Endothelial cell of umbilical vein (primary cell): ENCODE measurements at regions not wholly inside any gene's neighbourhood (a gene's known extent, or its start where the extent isn't known, plus 50 kb on each side); places are given as distances from the start of the nearest gene placed in this dataset.

Experiments used
- BruUV-seq: library from RNA; stranded (reverse); fragments of 400-500 nt; replicated peaks from 2 replicates; lab custom pipeline; 2021; lab: Mats Ljungman, UMichigan
- CTCF ChIA-PET: fragments of 300-600, 350-600 bp; sonication (Branson Sonifier 250); formaldehyde crosslinking; loops from one replicate; lab custom pipeline; 2021; ENCODE audit warnings: antibody characterized with exemption, inconsistent platforms; lab: Charles Lee
- POLR2A ChIA-PET: fragments of 300-600, 350-600 bp; sonication (Branson Sonifier 250); formaldehyde crosslinking; loops from one replicate; lab custom pipeline; 2021; ENCODE audit warnings: antibody characterized with exemption, inconsistent platforms; lab: Charles Lee
- DNase-seq: peaks from one replicate; pipeline ENCODE4 v3.0.0-alpha.2; 2011; ENCODE audit warnings: low read depth, low spot score
- FAIRE-seq: peaks from 2 replicates; lab custom pipeline; 2011; peaks lifted over from hg19 to GRCh38; lab: Jason Lieb, UNC
- H2AFZ ChIP-seq: 2 replicates; pipeline ENCODE4 v1.6.0; 2012; ENCODE audit warnings: low read depth, low read length, control low read depth, inconsistent platforms
- H3K27ac ChIP-seq: 2 replicates; pipeline ENCODE4 v1.5.1; 2011; ENCODE audit warnings: low read depth, mild to moderate bottlenecking, control low read depth, low read length, moderate library complexity; ENCODE audit not compliant: insufficient read depth
- H3K27me3 ChIP-seq, 2 experiments: 2 replicates each; pipeline versions ENCODE4 v1.6.0 to v1.6.1; 2011; ENCODE audit warnings: low read length in 2 of 2, mixed read lengths in 1 of 2; ENCODE audit not compliant: control insufficient read depth in 2 of 2, insufficient read depth in 2 of 2
- H3K36me3 ChIP-seq, 2 experiments: 2 replicates in 1 of 2; 3 replicates in 1 of 2; pipeline ENCODE4 v1.5.1; 2011; ENCODE audit warnings: low read length in 2 of 2, mild to moderate bottlenecking in 1 of 2, moderate library complexity in 1 of 2; ENCODE audit not compliant: control insufficient read depth in 2 of 2, insufficient read depth in 2 of 2; ENCODE audit errors: extremely low read depth in 1 of 2
- H3K4me1 ChIP-seq: 3 replicates; pipeline ENCODE4 v1.5.1; 2011; ENCODE audit warnings: mild to moderate bottlenecking, low read length; ENCODE audit not compliant: control insufficient read depth, insufficient read depth; ENCODE audit errors: extremely low read depth
- H3K4me2 ChIP-seq: 2 replicates; pipeline ENCODE4 v1.6.1; 2011; ENCODE audit warnings: low read length, control low read depth, mixed read lengths; ENCODE audit not compliant: insufficient read depth
- H3K4me3 ChIP-seq, 3 experiments: fragments of 200-600 bp in 1 of 3; sonication (generic), shearing (Covaris generic) in 1 of 3; replicated peaks in 1 of 3; 2 replicates each; pipeline ENCODE4 v1.5.1; 2011 to 2016; ENCODE audit warnings: control low read depth in 3 of 3, low read length in 3 of 3, mild to moderate bottlenecking in 2 of 3, inconsistent platforms in 1 of 3, low read depth in 1 of 3, moderate library complexity in 1 of 3; ENCODE audit not compliant: insufficient read depth in 1 of 3
- H3K79me2 ChIP-seq: 2 replicates; pipeline ENCODE4 v1.6.0; 2012; ENCODE audit warnings: low read length, inconsistent platforms; ENCODE audit not compliant: control insufficient read depth, insufficient read depth
- H3K9ac ChIP-seq: replicated peaks from 2 replicates; pipeline ENCODE3; 2011; ENCODE audit warnings: low read length, control low read depth; ENCODE audit not compliant: insufficient read depth; ENCODE audit errors: extremely low read depth
- H3K9me1 ChIP-seq: replicated peaks from 3 replicates; pipeline ENCODE4 v1.6.0; 2011; ENCODE audit warnings: mild to moderate bottlenecking, low read length; ENCODE audit not compliant: control insufficient read depth, insufficient read depth; ENCODE audit errors: extremely low read depth
- H3K9me3 ChIP-seq: replicated peaks from 2 replicates; pipeline ENCODE4 v1.5.1; 2012; ENCODE audit warnings: low read length, inconsistent platforms; ENCODE audit not compliant: control insufficient read depth, insufficient read depth
- H4K20me1 ChIP-seq: replicated peaks from 2 replicates; pipeline ENCODE3; 2011; ENCODE audit warnings: mild to moderate bottlenecking, low read length; ENCODE audit not compliant: control insufficient read depth, insufficient read depth; ENCODE audit errors: extremely low read depth
- CTCF ChIP-seq, 2 donors: IDR thresholded peaks; 1 replicate in 1 of 2; 2 replicates in 1 of 2; pipeline ENCODE4 v1.5.1; 2011; ENCODE audit warnings: low read length in 2 of 2, mild to moderate bottlenecking in 2 of 2, moderate library complexity in 2 of 2, control low read depth in 1 of 2, inconsistent platforms in 1 of 2, low read depth in 1 of 2; ENCODE audit not compliant: insufficient read depth in 1 of 2; ENCODE audit errors: extremely low read depth in 1 of 2
- EZH2 ChIP-seq: IDR thresholded peaks from 2 replicates; pipeline ENCODE4 v1.6.1; 2012; ENCODE audit warnings: borderline replicate concordance, low read depth, mild to moderate bottlenecking, moderate library complexity, low read length, inconsistent platforms; ENCODE audit not compliant: severe bottlenecking
- FOS ChIP-seq: IDR thresholded peaks from 2 replicates; pipeline ENCODE4 v1.6.1; 2011; ENCODE audit warnings: mild to moderate bottlenecking, low read length, moderate library complexity, borderline replicate concordance; ENCODE audit not compliant: insufficient read depth
- GATA2 ChIP-seq: IDR thresholded peaks from 2 replicates; pipeline ENCODE4 v1.7.0; 2011; ENCODE audit warnings: low read depth, mild to moderate bottlenecking, moderate library complexity, mixed read lengths, low read length; ENCODE audit not compliant: insufficient read length, insufficient read depth
- JUN ChIP-seq: IDR thresholded peaks from 2 replicates; pipeline ENCODE4 v1.6.1; 2011; ENCODE audit warnings: borderline replicate concordance, low read depth; ENCODE audit not compliant: insufficient read length, insufficient read depth
- MAX ChIP-seq: IDR thresholded peaks from 2 replicates; pipeline ENCODE4 v1.6.1; 2011; ENCODE audit not compliant: insufficient read depth, insufficient read length
- MYC ChIP-seq: IDR thresholded peaks from one replicate; pipeline ENCODE4 v1.6.1; 2011; ENCODE audit warnings: mild to moderate bottlenecking, low read depth, low read length
- POLR2A ChIP-seq: IDR thresholded peaks from 2 replicates; pipeline ENCODE4 v1.6.1; 2012; ENCODE audit warnings: low read depth, mild to moderate bottlenecking, control low read depth, low read length
- POLR2AphosphoS5 ChIP-seq: IDR thresholded peaks from 2 replicates; pipeline ENCODE4 v1.6.1; 2012; ENCODE audit warnings: low read depth, mild to moderate bottlenecking, control low read depth, low read length, moderate library complexity; ENCODE audit not compliant: insufficient read depth
- dilution Hi-C: fragments of 300-500 bp; cut with MboI; formaldehyde crosslinking; loops from one replicate; pipeline ENCODE4 v1.15.0; 2019; ENCODE audit warnings: low sequenced_read_pairs; ENCODE audit not compliant: extremely low pct_ligation_motif_present
- intact Hi-C: fragments of 100-400 bp; cut with micrococcal nuclease; formaldehyde crosslinking; loops from one replicate; pipeline ENCODE4 v1.10.0; 2022

DNA sequence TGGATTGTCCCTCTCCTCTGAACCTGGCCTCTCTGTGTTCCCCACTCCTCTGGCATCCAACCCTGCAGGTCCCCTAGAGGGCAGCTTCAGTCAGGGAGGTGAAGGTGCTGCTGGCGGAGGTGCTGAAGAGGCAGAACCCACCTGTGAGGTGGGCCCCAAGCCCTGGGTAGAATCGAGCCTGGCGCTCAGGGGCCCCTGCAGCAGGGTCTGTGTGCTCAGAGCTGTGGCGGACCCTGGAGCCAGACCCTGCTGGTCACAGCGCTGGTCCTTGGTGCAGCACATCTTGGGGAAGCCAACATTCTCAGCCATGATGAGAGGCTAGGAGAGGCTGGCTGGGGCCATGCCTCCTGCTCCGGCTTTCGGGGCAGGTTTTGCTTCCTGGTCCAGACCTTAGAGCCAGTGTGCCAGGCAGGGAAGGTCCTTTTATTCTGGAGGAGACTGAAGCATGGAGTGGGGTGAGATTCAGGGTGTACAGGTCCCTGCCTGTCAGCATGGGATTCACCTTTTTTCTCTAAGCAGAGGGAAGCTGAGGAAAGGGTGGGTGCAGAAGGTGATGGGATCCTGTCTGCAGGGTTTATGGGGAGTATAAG, 54.7 kb upstream of the TAMM41 start:
- Histone ChIP-seq H3K9ac (no peak overlapping the region), H3K27ac (no peak overlapping the region), H3K36me3 (no peaks in the 10 kb centered on the region), H4K20me1 (no peaks in the 10 kb centered on the region), H3K27me3 (no peaks in the 10 kb centered on the region), H3K9me3 (no peaks in the 10 kb centered on the region), H3K4me1 (no peaks in the 10 kb centered on the region), H2AFZ (no peak overlapping the region), H3K4me3 (no peak overlapping the region), H3K79me2 (no peaks in the 10 kb centered on the region), H3K4me2 (no peak overlapping the region), H3K9me1 (no peaks in the 10 kb centered on the region)
- CTCF ChIA-PET = no interaction called here
- dilution Hi-C loops = no loop called here
- FAIRE-seq = no peak
- no TSS peak for BruUV-seq
- intact Hi-C loops = no loop called here
- POLR2A ChIA-PET = no interaction called here
- no peak for DNase-seq
- TF ChIP-seq MYC = no peak

DNA sequence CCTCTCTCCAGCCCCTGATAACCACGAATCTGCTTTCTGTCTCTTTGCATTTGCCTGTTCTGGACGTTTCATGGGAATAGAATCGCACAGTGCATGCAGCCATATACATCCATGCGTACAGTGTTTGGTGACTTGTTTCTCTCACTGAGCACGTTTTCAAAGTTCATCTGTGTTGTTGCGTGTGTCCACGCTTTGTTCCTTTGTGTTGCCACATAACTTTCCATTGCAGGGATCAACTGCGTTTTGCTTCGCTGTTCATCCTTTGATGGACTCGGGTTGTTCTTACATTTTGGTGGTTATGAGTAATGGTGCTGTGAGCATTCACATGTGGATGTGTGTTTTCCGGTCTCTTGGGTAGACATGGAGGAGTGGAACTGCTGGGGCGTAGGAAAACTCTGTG, 56.4 kb upstream of the TAMM41 start:
- no TSS peak for BruUV-seq
- H3K27me3 ChIP-seq = no peaks in the 10 kb centered on the region
- H3K27ac ChIP-seq = no peak overlapping the region
- intact Hi-C loops = no loop called here
- no peaks in the 10 kb centered on the region for H3K79me2 ChIP-seq
- H3K4me3 ChIP-seq = no peak overlapping the region
- H3K4me1 ChIP-seq = no peaks in the 10 kb centered on the region
- H3K4me2 ChIP-seq = no peak overlapping the region
- ChIA-PET POLR2A (no interaction called here), CTCF (no interaction called here)
- TF ChIP-seq GATA2 (no peak), MYC (no peak), EZH2 (no peak), MAX (no peak), FOS (no peak), JUN (no peak), POLR2AphosphoS5 (no peak), POLR2A (no peak), CTCF (IDR thresholded peaks at IDR 0.05; ENCODE audit: extremely low read depth in 1 of 2, insufficient read depth in 1 of 2, low read depth in 1 of 2, low read length in 2 of 2) (no peak)
- dilution Hi-C loops = no loop called here
- no peaks in the 10 kb centered on the region for H3K36me3 ChIP-seq
- FAIRE-seq (no peak), DNase-seq (no peak)
- no peak overlapping the region for H2AFZ ChIP-seq
- no peaks in the 10 kb centered on the region for H3K9me1 ChIP-seq
- no peaks in the 10 kb centered on the region for H3K9me3 ChIP-seq
- no peaks in the 10 kb centered on the region for H4K20me1 ChIP-seq
- no peak overlapping the region for H3K9ac ChIP-seq
